Kidney glomerular epithelial cell (primary cell): ENCODE measurements at regions not wholly inside any gene's neighbourhood (a gene's known extent, or its start where the extent isn't known, plus 50 kb on each side); places are given as distances from the start of the nearest gene placed in this dataset.
"Not testable (repeated sequence)": the region's sequence is repeated elsewhere in the genome, so short reads cannot be mapped to it uniquely, and the experiment has no call there.

ENCODE experiments used
- DNase-seq: peaks from one replicate; lab custom pipeline; 2025; lab: John Stamatoyannopoulos, UW

- DNase-seq = no peak
Measured at GRCh38 chr5:68024426-68024825, 191.1 kb upstream of the PIK3R1 start.

DNA sequence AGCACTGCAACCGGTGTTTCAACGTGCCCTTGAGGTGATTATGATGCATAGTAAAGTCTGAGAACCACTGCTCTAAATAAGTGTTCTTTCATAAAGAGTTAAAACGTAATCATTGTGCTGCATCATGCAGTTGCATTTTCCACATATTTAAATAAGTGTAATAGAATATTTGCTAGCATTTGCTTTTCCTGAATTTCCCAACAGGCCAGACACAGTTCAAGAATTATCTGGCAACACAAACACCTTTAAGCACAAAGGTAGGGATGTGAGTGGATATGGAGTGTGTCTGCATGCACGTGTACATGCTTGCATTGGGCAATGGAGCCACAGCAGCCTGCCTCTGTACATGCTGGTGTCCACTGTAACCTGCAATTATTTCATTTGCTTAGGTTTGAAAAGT lies 193.6 kb upstream of the PIK3R1 start:
- no peak for DNase-seq

DNA sequence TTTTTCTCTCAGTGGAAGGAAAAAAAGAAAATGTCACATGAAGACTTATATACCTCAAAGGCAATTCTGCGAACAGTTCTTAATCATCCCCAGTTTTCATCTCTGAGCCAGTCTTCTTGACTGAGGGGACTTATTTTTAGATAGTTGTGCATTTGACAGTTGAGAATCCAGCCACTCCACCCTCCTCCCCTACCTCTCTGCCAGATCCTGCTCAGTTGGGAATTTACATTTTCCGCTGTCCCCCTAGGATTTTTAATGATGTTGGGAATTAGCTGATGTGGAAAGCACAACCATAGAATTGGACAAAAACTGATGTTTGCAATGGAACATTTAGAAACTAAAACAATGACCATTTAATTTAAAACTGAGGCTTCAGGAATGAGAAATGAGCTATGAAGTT lies 194.3 kb upstream of the PIK3R1 start:
- DNase-seq = no peak

DNA sequence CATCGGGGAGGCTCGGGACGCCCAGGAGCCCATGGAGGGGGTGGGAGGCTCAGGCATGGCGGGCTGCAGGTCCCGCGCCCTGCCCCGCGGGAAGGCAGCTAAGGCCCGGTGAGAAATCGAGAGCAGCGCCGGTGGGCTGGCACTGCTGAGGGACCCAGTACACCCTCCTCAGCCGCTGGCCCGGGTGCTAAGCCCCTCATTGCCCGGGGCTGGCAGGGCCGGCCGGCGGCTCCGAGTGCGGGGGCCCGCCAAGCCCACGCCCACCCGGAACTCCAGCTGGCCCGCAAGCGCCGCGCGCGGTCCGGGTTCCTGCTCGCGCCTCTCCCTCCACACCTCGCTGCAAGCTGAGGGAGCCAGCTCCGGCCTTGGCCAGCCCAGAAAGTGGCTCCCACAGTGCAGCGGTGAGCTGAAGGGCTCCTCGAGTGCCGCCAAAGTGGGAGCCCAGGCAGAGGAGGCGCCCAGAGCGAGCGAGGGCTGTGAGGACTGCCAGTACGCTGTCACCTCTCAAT lies 195.0 kb upstream of the PIK3R1 start:
- DNase-seq = not testable (repeated sequence)

GRCh38 chr5:68015381-68016302 lies 199.9 kb upstream of the PIK3R1 start:
- no peak for DNase-seq

GRCh38 chr5:68012831-68013230 lies 202.7 kb upstream of the PIK3R1 start:
- no peak for DNase-seq

- DNase-seq = peak; percentile 17
Measured at GRCh38 chr5:68012429-68012828, 203.1 kb upstream of the PIK3R1 start.

DNA sequence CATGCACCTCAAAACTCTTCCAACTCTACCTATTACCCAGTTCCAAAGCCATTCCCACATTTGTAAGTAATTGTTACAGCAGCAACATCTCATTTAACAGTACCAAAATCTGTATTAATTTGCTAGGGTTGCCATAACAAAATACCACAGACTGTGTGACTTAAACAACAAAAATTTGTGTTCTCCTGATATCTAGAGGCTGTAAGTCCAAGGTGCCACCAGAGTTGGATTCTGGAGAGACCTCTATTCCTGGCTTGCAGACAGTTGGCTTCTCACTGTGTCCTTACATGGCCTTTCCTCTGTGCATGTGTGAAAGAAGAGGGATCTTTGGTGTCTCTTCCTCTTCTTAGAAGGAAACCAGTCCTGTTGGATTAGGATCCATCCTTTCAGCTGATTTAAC lies 203.8 kb upstream of the PIK3R1 start:
- DNase-seq = no peak

GRCh38 chr5:68011259-68011760 lies 204.2 kb upstream of the PIK3R1 start:
- DNase-seq = no peak

DNA sequence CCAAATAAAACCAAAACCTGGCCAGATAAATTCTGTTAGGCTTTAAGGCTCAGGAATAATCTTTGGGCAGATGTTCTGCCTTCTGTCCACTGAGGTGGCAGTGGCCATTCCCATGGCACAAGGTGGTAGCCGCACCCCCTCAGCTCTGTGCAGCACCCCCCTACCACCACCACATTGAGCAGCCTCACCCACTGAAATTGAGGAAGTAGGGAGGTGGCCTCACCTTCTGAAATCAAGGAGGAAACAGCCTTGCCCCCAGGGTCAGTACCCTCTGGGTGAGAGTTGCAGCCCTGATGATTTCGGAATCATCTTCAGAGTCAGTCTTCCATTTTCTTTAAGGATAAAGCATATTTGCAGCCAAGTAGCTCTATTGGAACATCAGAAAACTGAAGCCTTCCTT lies 204.8 kb upstream of the PIK3R1 start:
- DNase-seq = no peak

- DNase-seq = peak; percentile 11
Measured at GRCh38 chr5:68007451-68007850, 208.1 kb upstream of the PIK3R1 start.

- no peak for DNase-seq
Measured at GRCh38 chr5:68002836-68003235, 212.7 kb upstream of the PIK3R1 start.

- DNase-seq = no peak
Measured at GRCh38 chr5:68000805-68001204, 214.8 kb upstream of the PIK3R1 start.

DNA sequence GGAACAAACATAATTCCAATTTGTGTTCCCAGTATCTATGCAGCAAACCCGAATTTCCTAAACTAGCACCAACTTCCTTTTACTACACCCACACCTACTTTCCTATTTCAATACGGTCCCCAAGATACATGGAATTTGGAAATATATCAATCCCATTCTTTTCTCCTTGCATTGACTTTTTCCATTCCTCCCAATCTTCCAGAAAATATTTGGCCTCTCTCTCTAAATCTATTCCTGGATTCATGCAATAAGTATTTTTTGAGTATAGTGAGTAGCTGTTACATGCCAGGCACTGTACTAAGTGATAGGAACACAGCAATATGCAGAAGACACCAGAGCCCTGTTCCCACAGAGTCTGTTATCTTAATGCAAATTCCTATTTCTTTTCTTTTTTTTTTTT lies 216.2 kb upstream of the PIK3R1 start:
- no peak for DNase-seq

DNA sequence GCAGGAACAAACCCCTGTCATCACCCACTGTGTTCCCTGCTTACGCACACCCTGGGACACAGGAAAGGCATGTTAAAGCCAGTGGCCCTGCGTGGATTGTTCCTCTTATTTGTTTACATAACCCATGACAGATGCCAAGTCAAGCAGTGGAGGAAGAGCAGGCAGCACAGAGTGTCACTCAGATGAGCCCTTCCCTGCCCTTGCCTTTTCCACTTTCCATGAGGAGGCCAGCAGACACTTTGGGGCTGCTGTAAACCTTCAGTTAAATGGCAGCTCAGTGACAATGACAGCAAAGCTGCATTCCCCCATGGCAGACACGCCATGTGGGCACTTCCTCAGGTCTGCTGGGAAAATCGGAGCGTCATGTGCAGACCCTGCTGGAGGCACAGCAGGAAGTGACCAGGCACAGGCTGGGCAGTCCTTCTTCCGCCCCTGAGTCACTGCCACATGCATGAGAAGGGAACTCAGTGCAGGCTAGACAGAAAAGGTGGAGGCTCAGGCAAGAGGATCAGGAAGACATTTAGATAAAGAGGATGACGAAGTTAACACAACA lies 216.8 kb upstream of the PIK3R1 start:
- DNase-seq = no peak

DNA sequence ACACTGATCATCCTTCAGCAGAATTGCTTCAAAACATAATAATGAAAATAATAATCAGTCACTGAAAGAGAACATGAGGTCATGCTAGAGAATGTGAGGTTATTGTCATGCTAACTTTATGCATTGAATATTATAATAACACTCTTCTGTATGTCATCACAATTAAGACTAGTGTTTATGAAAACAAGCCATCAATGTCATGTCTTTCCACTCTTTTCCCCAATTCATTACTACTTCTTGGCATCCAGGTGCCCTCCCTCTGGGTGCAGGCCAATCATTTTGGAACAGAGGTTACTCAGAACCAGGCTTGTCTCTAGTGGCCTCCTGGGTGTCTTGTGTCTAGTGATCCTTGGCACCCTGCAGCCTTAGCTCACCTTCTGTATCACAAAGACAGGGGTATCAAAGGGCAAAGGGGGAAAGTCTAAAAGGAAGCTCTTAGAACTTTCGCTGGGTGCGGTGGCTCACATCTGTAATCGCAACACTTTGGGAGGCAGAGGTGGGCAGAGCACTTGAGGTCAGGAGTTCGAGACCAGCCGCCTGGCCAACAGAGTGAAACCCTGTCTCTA lies 217.6 kb upstream of the PIK3R1 start:
- no peak for DNase-seq

GRCh38 chr5:67997148-67997547 lies 218.4 kb upstream of the PIK3R1 start:
- no peak for DNase-seq

GRCh38 chr5:67996596-67996995 lies 219.0 kb upstream of the PIK3R1 start:
- no peak for DNase-seq

DNA sequence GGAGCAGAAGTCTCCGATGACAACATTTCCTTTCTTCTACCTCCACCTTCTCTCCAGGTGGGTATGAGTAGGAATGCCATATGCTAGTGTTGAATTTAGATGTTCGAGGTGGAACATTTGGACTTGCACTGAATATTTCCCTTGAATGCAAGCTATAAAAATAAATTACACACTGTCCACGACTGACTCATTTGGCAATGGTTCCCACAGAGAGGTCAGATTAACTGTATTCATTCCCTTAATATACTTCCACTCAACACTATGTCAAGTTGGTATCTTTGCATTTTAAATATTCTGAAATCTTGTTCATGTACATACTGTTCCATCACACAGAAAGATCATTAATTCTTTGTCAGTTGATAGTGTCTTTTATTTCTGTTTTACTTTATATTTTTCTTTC lies 222.6 kb upstream of the PIK3R1 start:
- no peak for DNase-seq

GRCh38 chr5:67989456-67989855 lies 226.1 kb upstream of the PIK3R1 start:
- no peak for DNase-seq

DNA sequence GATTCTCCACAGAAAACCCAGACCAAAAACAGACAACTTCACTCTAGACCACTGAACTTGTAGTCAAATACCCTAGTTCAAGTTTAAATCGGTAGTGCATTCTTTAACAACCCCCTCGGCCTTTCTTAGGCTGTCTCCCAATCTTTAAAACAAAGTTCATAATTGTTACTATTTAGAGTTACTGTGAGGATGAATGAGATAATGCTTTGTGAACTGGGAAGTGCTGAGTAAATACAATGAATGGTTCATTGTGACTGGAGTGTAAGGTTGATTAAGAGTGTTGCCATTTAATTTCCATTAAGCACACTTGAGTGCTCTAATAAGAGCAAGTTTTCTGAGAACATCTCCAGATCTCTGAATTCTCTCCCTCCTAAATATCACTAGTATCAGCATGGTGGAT lies 228.8 kb upstream of the PIK3R1 start:
- DNase-seq = no peak

- DNase-seq = no peak
Measured at GRCh38 chr5:67985686-67986387, 229.7 kb upstream of the PIK3R1 start.
